HCT116 (cell line): ENCODE measurements at regions not wholly inside any gene's neighbourhood (a gene's known extent, or its start where the extent isn't known, plus 50 kb on each side); places are given as distances from the start of the nearest gene placed in this dataset.

Experiments used
- EZH2 ChIP-seq: fragments of 200-600 bp; sonication (generic); IDR thresholded peaks from 2 replicates; pipeline ENCODE4 v1.6.1; 2017; ENCODE audit warnings: antibody characterized with exemption, mixed run types
- JUND ChIP-seq: IDR thresholded peaks from 2 replicates; pipeline ENCODE4 v1.6.1; 2012
- POLR2A ChIP-seq: IDR thresholded peaks from 2 replicates; pipeline ENCODE4 v1.7.0; 2011; ENCODE audit warnings: borderline replicate concordance; ENCODE audit not compliant: insufficient read depth, insufficient read length; ENCODE audit errors: extremely low read depth
- POLR2AphosphoS5 ChIP-seq: IDR thresholded peaks from 2 replicates; pipeline ENCODE4 v1.6.1; 2011; ENCODE audit warnings: mild to moderate bottlenecking, low read depth, low read length, moderate library complexity
- RAD21 ChIP-seq: IDR thresholded peaks from 2 replicates; pipeline ENCODE4 v1.6.1; 2012; ENCODE audit warnings: low read depth, mild to moderate bottlenecking
- SP1 ChIP-seq: IDR thresholded peaks from 2 replicates; pipeline ENCODE4 v1.6.1; 2012; ENCODE audit warnings: low read depth
- TCF7L2 ChIP-seq: IDR thresholded peaks from 2 replicates; pipeline ENCODE4 v1.7.0; 2011; ENCODE audit warnings: borderline replicate concordance, inconsistent platforms; ENCODE audit not compliant: insufficient read depth, insufficient read length; ENCODE audit errors: extremely low read depth
- YY1 ChIP-seq: IDR thresholded peaks from 2 replicates; pipeline ENCODE4 v1.6.1; 2011; ENCODE audit warnings: low read length, low read depth, moderate library complexity, mild to moderate bottlenecking; ENCODE audit not compliant: insufficient replicate concordance; ENCODE audit errors: extremely low read depth
- ZNF274 ChIP-seq: fragments of 200-500 bp; sonication (Bioruptor generic); IDR thresholded peaks from 2 replicates; pipeline ENCODE4 v1.6.1; 2014; ENCODE audit warnings: mild to moderate bottlenecking, low read depth, low read length, inconsistent platforms
- TF ChIP-seq, protein P1 (sequence below), 3 experiments: fragments of 200-600 bp in 1 of 3; sonication (generic) in 1 of 3; IDR thresholded peaks in 2 of 3; conservative IDR thresholded peaks in 1 of 3; 2 replicates each; pipeline ENCODE4 v1.5.1; 2012 to 2017; ENCODE audit warnings: low read depth in 2 of 3, low read length in 2 of 3, antibody characterized with exemption in 1 of 3, borderline replicate concordance in 1 of 3, control low read depth in 1 of 3, mild to moderate bottlenecking in 1 of 3, mixed read lengths in 1 of 3, mixed run types in 1 of 3, moderate library complexity in 1 of 3; ENCODE audit not compliant: insufficient read depth in 1 of 3
- TF ChIP-seq, protein P2 (sequence below): IDR thresholded peaks from 2 replicates; pipeline ENCODE4 v1.6.1; 2012

GRCh38 chr15:39052323-39052705 lies 487.7 kb upstream of the RASGRP1 start:
- TF ChIP-seq, protein P1, sequence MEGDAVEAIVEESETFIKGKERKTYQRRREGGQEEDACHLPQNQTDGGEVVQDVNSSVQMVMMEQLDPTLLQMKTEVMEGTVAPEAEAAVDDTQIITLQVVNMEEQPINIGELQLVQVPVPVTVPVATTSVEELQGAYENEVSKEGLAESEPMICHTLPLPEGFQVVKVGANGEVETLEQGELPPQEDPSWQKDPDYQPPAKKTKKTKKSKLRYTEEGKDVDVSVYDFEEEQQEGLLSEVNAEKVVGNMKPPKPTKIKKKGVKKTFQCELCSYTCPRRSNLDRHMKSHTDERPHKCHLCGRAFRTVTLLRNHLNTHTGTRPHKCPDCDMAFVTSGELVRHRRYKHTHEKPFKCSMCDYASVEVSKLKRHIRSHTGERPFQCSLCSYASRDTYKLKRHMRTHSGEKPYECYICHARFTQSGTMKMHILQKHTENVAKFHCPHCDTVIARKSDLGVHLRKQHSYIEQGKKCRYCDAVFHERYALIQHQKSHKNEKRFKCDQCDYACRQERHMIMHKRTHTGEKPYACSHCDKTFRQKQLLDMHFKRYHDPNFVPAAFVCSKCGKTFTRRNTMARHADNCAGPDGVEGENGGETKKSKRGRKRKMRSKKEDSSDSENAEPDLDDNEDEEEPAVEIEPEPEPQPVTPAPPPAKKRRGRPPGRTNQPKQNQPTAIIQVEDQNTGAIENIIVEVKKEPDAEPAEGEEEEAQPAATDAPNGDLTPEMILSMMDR (IDR thresholded peaks at IDR 0.05 in 2 of 3, conservative IDR thresholded peaks at IDR 0.05 in 1 of 3; ENCODE audit: borderline replicate concordance in 1 of 3, insufficient read depth in 1 of 3, low read depth in 2 of 3, low read length in 2 of 3) = no peak
- TF ChIP-seq EZH2 (no peak), ZNF274 (no peak), POLR2AphosphoS5 (no peak), YY1 (no peak), JUND (no peak), RAD21 (no peak), POLR2A (no peak), SP1 (no peak), TCF7L2 (no peak)
- TF ChIP-seq, protein P2, sequence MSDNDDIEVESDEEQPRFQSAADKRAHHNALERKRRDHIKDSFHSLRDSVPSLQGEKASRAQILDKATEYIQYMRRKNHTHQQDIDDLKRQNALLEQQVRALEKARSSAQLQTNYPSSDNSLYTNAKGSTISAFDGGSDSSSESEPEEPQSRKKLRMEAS = no peak
